VCaP (cell line): ENCODE measurements at regions not wholly inside any gene's neighbourhood (a gene's known extent, or its start where the extent isn't known, plus 50 kb on each side); places are given as distances from the start of the nearest gene placed in this dataset.
"Not testable (repeated sequence)": the region's sequence is repeated elsewhere in the genome, so short reads cannot be mapped to it uniquely, and the experiment has no call there.

Experiments used
- H3K27ac ChIP-seq: fragments of 450-650 bp; 2 replicates; pipeline ENCODE4 v1.5.1; 2017
- TF ChIP-seq, protein P1 (sequence below): fragments of 450-650 bp; conservative IDR thresholded peaks from 2 replicates; pipeline ENCODE4 v1.5.1; 2017; ENCODE audit warnings: mild to moderate bottlenecking, moderate library complexity

DNA sequence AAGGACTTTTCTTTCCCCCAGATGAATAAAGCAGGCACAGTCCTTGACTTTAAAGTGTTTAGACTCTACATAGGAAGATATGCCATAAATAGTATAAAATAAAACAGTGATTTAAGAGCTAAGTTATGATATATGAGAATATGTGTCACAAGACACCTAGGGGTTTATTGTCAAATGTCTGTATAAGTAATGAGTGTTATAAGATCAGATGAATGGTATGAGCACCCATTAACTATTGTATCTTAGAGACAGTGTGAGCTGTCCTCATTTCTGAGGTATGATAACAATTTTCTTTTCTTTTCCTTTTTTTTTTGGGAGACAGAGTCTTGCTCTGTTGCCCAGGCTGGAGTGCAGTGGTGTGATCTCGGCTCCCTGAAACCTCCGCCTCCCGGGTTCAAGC, 365.3 kb downstream of the RND3 start:
- TF ChIP-seq, protein P1, sequence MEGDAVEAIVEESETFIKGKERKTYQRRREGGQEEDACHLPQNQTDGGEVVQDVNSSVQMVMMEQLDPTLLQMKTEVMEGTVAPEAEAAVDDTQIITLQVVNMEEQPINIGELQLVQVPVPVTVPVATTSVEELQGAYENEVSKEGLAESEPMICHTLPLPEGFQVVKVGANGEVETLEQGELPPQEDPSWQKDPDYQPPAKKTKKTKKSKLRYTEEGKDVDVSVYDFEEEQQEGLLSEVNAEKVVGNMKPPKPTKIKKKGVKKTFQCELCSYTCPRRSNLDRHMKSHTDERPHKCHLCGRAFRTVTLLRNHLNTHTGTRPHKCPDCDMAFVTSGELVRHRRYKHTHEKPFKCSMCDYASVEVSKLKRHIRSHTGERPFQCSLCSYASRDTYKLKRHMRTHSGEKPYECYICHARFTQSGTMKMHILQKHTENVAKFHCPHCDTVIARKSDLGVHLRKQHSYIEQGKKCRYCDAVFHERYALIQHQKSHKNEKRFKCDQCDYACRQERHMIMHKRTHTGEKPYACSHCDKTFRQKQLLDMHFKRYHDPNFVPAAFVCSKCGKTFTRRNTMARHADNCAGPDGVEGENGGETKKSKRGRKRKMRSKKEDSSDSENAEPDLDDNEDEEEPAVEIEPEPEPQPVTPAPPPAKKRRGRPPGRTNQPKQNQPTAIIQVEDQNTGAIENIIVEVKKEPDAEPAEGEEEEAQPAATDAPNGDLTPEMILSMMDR, result no peak

GRCh38 chr2:150120326-150120955, 367.0 kb downstream of the RND3 start:
- TF ChIP-seq, protein P1, result no peak
- H3K27ac ChIP-seq, result no peak overlapping the region

More for the DNA sequence above, 365.3 kb downstream of the RND3 start:
- H3K27ac ChIP-seq, result no peak overlapping the region

DNA sequence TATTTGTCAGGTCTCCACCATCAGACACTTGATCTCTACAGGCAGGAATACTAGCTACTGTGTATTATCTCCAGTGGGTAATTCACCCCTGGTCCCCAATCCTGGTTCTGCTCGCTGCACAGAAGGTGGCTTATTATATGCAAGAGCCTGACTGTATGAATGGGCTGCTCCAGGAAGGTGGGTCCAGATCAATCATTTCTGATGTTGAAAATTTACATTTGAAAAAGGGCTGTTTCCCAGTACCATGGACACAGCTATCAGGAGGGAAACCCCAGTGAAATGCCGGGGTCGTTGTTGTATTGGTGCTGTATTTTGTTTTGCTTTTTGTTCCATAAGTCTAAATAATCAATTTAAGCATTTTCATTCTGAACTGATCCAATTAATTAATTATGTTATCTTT, 367.6 kb downstream of the RND3 start:
- TF ChIP-seq, protein P1, result no peak
- no peak overlapping the region for H3K27ac ChIP-seq

GRCh38 chr2:150114089-150114488, 373.4 kb downstream of the RND3 start:
- H3K27ac ChIP-seq, result not testable (repeated sequence)

GRCh38 chr2:150110548-150110947, 376.9 kb downstream of the RND3 start:
- no peak overlapping the region for H3K27ac ChIP-seq
- TF ChIP-seq, protein P1, result no peak

DNA sequence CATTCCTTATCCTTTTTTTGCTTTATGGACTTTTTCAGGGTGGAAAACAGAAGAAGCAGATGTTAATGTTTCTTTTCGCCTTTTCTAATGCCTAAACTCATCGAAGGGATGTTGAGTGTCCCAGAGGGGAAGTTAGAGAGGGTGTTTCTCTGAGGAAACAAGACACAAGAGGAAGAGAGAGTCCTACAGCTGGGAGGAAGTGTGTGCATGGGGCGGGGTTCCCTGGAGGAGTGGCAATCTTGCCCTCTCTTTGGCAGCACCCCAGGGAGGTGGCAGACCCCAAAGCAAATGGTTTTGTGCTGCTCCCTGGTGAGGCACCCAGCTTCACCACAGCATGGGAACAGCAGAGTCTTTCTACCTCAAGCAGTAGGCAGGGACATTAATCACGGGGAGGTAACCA, 377.6 kb downstream of the RND3 start:
- no peak overlapping the region for H3K27ac ChIP-seq
- TF ChIP-seq, protein P1, result no peak

DNA sequence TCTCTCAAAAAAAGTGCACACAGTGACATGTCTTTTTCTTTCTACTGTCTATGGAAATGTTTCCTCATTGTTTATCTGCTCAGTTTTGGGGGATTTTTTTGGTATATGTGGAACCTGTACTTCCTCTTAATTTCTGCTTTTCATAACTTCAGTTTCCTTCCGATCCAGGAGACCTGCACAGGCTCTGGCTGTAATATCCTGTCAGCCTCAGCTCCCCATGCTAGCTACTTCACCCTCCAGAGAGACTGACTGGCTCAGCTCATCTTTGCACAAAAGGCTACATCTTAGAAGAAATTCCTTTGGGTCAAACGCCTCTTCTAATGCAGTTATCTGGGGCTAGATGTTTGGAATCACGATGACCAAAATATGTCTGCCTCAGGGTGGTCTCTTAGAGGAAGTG, 378.4 kb downstream of the RND3 start:
- TF ChIP-seq, protein P1, result no peak
- H3K27ac ChIP-seq, result no peak overlapping the region

- TF ChIP-seq, protein P1, result no peak
- no peak overlapping the region for H3K27ac ChIP-seq
Measured at GRCh38 chr2:150107816-150108215, 379.7 kb downstream of the RND3 start.
